PFSK-1 (cell line): ENCODE measurements at regions not wholly inside any gene's neighbourhood (a gene's known extent, or its start where the extent isn't known, plus 50 kb on each side); places are given as distances from the start of the nearest gene placed in this dataset.

Source experiments
- POLR2AphosphoS5 ChIP-seq: IDR thresholded peaks from 2 replicates; pipeline ENCODE4 v1.6.1; 2012; ENCODE audit warnings: low read depth, mild to moderate bottlenecking, control low read depth, low read length, moderate library complexity
- SIN3A ChIP-seq: IDR thresholded peaks from 2 replicates; pipeline ENCODE4 v1.6.1; 2012; ENCODE audit warnings: mild to moderate bottlenecking, low read length, moderate library complexity, borderline replicate concordance; ENCODE audit not compliant: insufficient read depth
- TAF1 ChIP-seq: IDR thresholded peaks from 2 replicates; pipeline ENCODE4 v1.6.1; 2012; ENCODE audit warnings: low read length, control low read depth, borderline replicate concordance; ENCODE audit not compliant: insufficient read depth
- TF ChIP-seq, protein P1 (sequence below), 2 experiments: IDR thresholded peaks; 2 replicates each; pipeline versions ENCODE4 v1.6.1 to v1.8.0; 2011 to 2012; ENCODE audit warnings: low read depth in 2 of 2, low read length in 2 of 2, control low read depth in 1 of 2, inconsistent platforms in 1 of 2, mild to moderate bottlenecking in 1 of 2, moderate library complexity in 1 of 2; ENCODE audit not compliant: insufficient read depth in 1 of 2

- TF ChIP-seq POLR2AphosphoS5: no peak
- TF ChIP-seq, protein P1, sequence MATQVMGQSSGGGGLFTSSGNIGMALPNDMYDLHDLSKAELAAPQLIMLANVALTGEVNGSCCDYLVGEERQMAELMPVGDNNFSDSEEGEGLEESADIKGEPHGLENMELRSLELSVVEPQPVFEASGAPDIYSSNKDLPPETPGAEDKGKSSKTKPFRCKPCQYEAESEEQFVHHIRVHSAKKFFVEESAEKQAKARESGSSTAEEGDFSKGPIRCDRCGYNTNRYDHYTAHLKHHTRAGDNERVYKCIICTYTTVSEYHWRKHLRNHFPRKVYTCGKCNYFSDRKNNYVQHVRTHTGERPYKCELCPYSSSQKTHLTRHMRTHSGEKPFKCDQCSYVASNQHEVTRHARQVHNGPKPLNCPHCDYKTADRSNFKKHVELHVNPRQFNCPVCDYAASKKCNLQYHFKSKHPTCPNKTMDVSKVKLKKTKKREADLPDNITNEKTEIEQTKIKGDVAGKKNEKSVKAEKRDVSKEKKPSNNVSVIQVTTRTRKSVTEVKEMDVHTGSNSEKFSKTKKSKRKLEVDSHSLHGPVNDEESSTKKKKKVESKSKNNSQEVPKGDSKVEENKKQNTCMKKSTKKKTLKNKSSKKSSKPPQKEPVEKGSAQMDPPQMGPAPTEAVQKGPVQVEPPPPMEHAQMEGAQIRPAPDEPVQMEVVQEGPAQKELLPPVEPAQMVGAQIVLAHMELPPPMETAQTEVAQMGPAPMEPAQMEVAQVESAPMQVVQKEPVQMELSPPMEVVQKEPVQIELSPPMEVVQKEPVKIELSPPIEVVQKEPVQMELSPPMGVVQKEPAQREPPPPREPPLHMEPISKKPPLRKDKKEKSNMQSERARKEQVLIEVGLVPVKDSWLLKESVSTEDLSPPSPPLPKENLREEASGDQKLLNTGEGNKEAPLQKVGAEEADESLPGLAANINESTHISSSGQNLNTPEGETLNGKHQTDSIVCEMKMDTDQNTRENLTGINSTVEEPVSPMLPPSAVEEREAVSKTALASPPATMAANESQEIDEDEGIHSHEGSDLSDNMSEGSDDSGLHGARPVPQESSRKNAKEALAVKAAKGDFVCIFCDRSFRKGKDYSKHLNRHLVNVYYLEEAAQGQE (IDR thresholded peaks at IDR 0.05; ENCODE audit: insufficient read depth in 1 of 2, low read depth in 2 of 2, low read length in 2 of 2): no peak
- TF ChIP-seq TAF1: no peak
- TF ChIP-seq SIN3A: no peak
Observed at GRCh38 chr6:139597087-139597763, 222.8 kb upstream of the CITED2 start.
